ENCODE measurements at regions not wholly inside any gene's neighbourhood (a gene's known extent, or its start where the extent isn't known, plus 50 kb on each side); places are given as distances from the start of the nearest gene placed in this dataset.
"Not testable (repeated sequence)": the region's sequence is repeated elsewhere in the genome, so short reads cannot be mapped to it uniquely, and the experiment has no call there.

DNA sequence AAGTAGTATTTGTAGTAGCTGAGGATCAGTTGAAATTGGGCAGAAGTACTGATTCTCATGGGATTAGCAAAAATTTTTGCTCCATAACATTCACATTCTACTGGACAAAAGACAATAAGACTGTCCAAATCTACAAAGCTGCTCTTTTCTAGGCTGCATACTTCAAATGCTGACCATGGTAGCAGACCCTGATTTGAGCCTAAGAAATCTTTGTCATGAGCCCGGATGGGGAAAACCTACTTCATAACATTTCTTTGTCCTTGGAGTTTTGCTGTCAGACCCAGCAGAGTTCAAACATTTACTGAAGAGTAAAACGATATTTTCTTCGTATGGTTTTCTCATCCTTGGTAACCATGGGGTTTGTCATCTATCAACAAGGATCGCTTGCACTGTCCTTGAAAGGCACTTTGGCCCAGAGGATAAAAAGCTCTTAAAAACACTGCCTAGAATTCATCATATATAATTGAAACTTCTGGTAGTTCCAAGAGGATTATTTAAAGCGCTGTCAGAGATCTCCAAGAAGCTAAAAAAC, 216.9 kb downstream of the CAVIN4 start:
- no peaks in the 10 kb centered on the region for H3K9me3 ChIP-seq
- DNase-seq (ENCODE audit: low spot score in 2 of 2): no peak
- no peak overlapping the region for H3K27ac ChIP-seq
- H3K36me3 ChIP-seq: no peaks in the 10 kb centered on the region
- H3K4me3 ChIP-seq: no peak overlapping the region
- TF ChIP-seq, protein P1, sequence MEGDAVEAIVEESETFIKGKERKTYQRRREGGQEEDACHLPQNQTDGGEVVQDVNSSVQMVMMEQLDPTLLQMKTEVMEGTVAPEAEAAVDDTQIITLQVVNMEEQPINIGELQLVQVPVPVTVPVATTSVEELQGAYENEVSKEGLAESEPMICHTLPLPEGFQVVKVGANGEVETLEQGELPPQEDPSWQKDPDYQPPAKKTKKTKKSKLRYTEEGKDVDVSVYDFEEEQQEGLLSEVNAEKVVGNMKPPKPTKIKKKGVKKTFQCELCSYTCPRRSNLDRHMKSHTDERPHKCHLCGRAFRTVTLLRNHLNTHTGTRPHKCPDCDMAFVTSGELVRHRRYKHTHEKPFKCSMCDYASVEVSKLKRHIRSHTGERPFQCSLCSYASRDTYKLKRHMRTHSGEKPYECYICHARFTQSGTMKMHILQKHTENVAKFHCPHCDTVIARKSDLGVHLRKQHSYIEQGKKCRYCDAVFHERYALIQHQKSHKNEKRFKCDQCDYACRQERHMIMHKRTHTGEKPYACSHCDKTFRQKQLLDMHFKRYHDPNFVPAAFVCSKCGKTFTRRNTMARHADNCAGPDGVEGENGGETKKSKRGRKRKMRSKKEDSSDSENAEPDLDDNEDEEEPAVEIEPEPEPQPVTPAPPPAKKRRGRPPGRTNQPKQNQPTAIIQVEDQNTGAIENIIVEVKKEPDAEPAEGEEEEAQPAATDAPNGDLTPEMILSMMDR (IDR thresholded peaks at IDR 0.05): no peak
- TF ChIP-seq POLR2AphosphoS5 (IDR thresholded peaks at IDR 0.05) (no peak), POLR2A (IDR thresholded peaks at IDR 0.05) (no peak)
- H3K27me3 ChIP-seq: no peaks in the 10 kb centered on the region
- H3K4me1 ChIP-seq: no peaks in the 10 kb centered on the region
- intact Hi-C loops (cut with DNase I; ENCODE audit: low total_unique reads): no loop called here

DNA sequence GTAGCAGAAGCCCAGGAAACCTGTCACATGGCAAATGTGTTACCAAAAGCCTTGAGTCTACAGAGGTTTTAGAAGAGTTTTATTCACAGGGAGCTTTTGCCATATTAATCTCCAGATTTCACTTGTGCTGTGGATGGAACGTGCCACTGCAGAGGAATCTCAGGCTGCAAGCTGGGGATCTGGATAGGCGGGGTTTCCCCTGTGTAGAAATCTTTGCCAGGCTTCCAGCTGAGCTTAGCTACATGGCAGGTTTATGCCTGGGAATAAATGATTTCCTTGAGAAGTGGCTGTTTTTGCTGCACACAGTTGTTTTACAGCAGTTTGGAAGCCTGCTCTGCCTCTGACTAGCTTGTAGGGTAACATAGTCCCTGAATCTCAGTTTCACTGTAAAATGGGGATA, 224.6 kb upstream of the PLPPR1 start:
- Histone ChIP-seq H3K36me3 (no peaks in the 10 kb centered on the region), H3K9me3 (no peaks in the 10 kb centered on the region), H3K27ac (no peak overlapping the region), H3K27me3 (no peaks in the 10 kb centered on the region), H3K4me1 (no peaks in the 10 kb centered on the region), H3K4me3 (no peak overlapping the region)
- no peak for DNase-seq (ENCODE audit: low spot score in 2 of 2)
- no peak for TF ChIP-seq POLR2AphosphoS5 (IDR thresholded peaks at IDR 0.05)
- TF ChIP-seq, protein P1 (IDR thresholded peaks at IDR 0.05): no peak
- TF ChIP-seq POLR2A (IDR thresholded peaks at IDR 0.05): no peak
- intact Hi-C loops (cut with DNase I; ENCODE audit: low total_unique reads): no loop called here

DNA sequence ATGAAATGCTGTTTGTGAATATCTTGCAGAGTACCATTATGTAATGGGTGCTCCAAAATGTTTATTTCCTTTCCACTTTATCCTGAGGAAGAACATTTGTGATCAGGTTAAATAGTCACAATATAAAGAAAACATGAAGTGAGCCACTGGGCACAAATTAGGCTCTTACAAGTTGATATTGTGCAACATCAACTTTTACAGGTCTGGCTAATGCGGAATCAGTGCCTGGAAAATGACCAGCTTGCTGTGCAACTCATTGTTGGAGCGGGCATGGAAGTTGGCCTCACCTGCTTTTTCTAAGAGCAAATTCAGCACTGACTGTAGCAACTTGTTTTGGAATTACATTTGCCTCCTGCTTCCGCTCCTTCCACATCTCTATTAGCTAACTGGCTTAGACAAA, 216.9 kb upstream of the PLPPR1 start:
- TF ChIP-seq POLR2AphosphoS5 (IDR thresholded peaks at IDR 0.05) (no peak), POLR2A (IDR thresholded peaks at IDR 0.05) (no peak)
- TF ChIP-seq, protein P1 (IDR thresholded peaks at IDR 0.05): no peak
- intact Hi-C loops (cut with DNase I; ENCODE audit: low total_unique reads): no loop called here
- H3K36me3 ChIP-seq: no peaks in the 10 kb centered on the region
- DNase-seq (ENCODE audit: low spot score in 2 of 2): peak in 1 of 2 donors; percentile 24
- H3K27ac ChIP-seq: no peak overlapping the region
- peaks cover 0 to 7% of the 10 kb centered on the region in 2 donors for H3K9me3 ChIP-seq
- no peak overlapping the region for H3K4me3 ChIP-seq
- H3K27me3 ChIP-seq: no peaks in the 10 kb centered on the region
- no peaks in the 10 kb centered on the region for H3K4me1 ChIP-seq

DNA sequence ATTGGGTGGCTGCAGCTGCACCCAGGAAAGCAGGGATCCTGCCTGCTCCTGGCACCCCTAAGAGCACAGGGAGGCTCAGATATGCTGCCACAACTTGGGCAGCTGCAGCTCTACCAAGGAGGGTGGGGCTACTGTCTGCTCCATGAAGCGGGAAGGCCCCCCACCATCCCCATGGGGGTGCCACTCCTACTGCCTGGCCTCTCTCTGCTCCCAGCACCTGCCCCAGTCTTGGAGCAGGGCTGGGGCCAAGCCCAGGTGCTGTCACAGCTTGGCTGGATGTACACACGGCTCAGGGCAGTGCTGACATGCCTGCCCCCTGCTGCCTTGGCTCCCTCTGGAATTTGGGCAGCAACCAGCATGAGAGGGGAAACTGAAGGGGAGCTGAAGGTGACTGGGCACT, 214.7 kb upstream of the PLPPR1 start:
- H3K4me1 ChIP-seq: no peaks in the 10 kb centered on the region
- DNase-seq (ENCODE audit: low spot score in 2 of 2): no peak
- no peak overlapping the region for H3K27ac ChIP-seq
- no peak for TF ChIP-seq POLR2AphosphoS5 (IDR thresholded peaks at IDR 0.05)
- H3K9me3 ChIP-seq: peaks cover 0 to 15% of the 10 kb centered on the region in 2 donors
- no peaks in the 10 kb centered on the region for H3K36me3 ChIP-seq
- H3K27me3 ChIP-seq: no peaks in the 10 kb centered on the region
- no peak overlapping the region for H3K4me3 ChIP-seq
- intact Hi-C loops (cut with DNase I; ENCODE audit: low total_unique reads): loop anchor here (1.0 kb wide), 1 partner anchor 47 kb away; no protein-coding TSS in a partner anchor

DNA sequence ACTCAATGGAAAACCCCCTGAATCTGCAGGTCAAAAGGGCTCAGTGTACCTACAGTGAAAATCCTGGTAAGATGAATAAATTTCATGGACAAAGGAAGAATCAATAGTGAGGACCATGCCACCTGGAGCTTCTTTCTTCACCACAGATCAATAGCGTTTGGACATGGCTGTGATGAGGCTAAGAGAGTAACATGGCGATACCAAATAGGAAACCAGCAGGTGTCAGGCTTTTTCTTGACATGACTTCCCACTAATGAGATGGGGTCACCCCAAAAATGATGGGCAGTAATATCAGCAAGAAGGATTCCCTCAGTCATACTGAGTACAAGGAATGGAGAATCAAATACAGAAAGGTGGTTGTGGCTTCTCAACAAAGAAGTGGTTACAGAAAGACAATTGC, 208.5 kb upstream of the PLPPR1 start:
- no peak overlapping the region for H3K4me3 ChIP-seq
- peaks cover 0 to 8% of the 10 kb centered on the region in 2 donors for H3K9me3 ChIP-seq
- H3K27me3 ChIP-seq: no peaks in the 10 kb centered on the region
- H3K27ac ChIP-seq: no peak overlapping the region
- DNase-seq (ENCODE audit: low spot score in 2 of 2): no peak
- no peaks in the 10 kb centered on the region for H3K36me3 ChIP-seq
- H3K4me1 ChIP-seq: no peaks in the 10 kb centered on the region
- intact Hi-C loops (cut with DNase I; ENCODE audit: low total_unique reads): no loop called here
- TF ChIP-seq, protein P1 (IDR thresholded peaks at IDR 0.05): no peak
- TF ChIP-seq POLR2AphosphoS5 (IDR thresholded peaks at IDR 0.05) (no peak), POLR2A (IDR thresholded peaks at IDR 0.05) (no peak)

GRCh38 chr9:100833035-100833434, 195.5 kb upstream of the PLPPR1 start:
- H3K4me3 ChIP-seq; H3K27me3 ChIP-seq; intact Hi-C loops (cut with DNase I; ENCODE audit: low total_unique reads); DNase-seq (ENCODE audit: low spot score in 2 of 2); H3K27ac ChIP-seq; H3K36me3 ChIP-seq; H3K4me1 ChIP-seq; H3K9me3 ChIP-seq: not testable (repeated sequence)

Data from breast epithelium (tissue), 4 donors.